Chondrocyte (in vitro differentiated cells): ENCODE measurements at regions not wholly inside any gene's neighbourhood (a gene's known extent, or its start where the extent isn't known, plus 50 kb on each side); places are given as distances from the start of the nearest gene placed in this dataset.
A peak's percentile ranks its signal among the peaks of the same experiment; 100 is the strongest.
"Not testable (repeated sequence)": the region's sequence is repeated elsewhere in the genome, so short reads cannot be mapped to it uniquely, and the experiment has no call there.

Source experiments
- DNase-seq: peaks from one replicate; pipeline ENCODE4 v3.0.0; 2021; ENCODE audit warnings: mixed read lengths, low spot score
- H3K27ac Mint-ChIP-seq: one replicate; pipeline ENCODE4 v1.8.0; 2021; ENCODE audit warnings: mild to moderate bottlenecking, moderate library complexity, mixed read lengths; ENCODE audit not compliant: unreplicated experiment
- H3K27me3 Mint-ChIP-seq: 2 replicates; pipeline ENCODE4 v1.8.0; 2021; ENCODE audit warnings: low read depth, mixed read lengths
- H3K36me3 Mint-ChIP-seq: 2 replicates; pipeline ENCODE4 v1.8.0; 2021; ENCODE audit warnings: low read depth, mixed read lengths
- H3K4me1 Mint-ChIP-seq: 2 replicates; pipeline ENCODE4 v1.8.0; 2021; ENCODE audit warnings: low read depth, mild to moderate bottlenecking, mixed read lengths
- H3K4me3 Mint-ChIP-seq: one replicate; pipeline ENCODE4 v1.8.0; 2021; ENCODE audit warnings: mild to moderate bottlenecking, moderate library complexity, mixed read lengths; ENCODE audit not compliant: unreplicated experiment
- H3K9me3 Mint-ChIP-seq: 2 replicates; pipeline ENCODE4 v1.8.0; 2021; ENCODE audit warnings: low read depth, mixed read lengths
- TF ChIP-seq, protein P1 (sequence below): fragments of 200-600 bp; sonication (generic); IDR thresholded peaks from 2 replicates; pipeline ENCODE4 v1.5.0; 2021; ENCODE audit warnings: antibody characterized with exemption, mild to moderate bottlenecking, moderate library complexity

GRCh38 chr6:170146640-170147039 is 144.2 kb downstream of the DLL1 start:
- DNase-seq: peak; percentile 85

DNA sequence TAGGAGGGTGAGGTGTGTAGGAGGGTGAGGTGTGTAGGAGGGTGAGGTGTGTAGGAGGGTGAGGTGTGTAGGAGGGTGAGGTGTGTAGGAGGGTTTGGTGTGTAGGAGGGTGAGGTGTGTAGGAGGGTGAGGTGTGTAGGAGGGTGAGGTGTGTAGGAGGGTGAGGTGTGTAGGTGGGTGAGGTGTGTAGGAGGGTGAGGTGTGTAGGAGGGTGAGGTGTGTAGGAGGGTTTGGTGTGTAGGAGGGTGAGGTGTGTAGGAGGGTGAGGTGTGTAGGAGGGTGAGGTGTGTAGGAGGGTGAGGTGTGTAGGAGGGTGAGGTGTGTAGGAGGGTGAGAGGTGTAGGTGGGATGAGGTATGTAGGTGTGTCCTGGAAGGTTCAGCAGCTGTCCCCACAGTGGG is 144.7 kb downstream of the DLL1 start:
- H3K36me3 Mint-ChIP-seq, H3K27ac Mint-ChIP-seq, H3K4me1 Mint-ChIP-seq, H3K4me3 Mint-ChIP-seq, H3K9me3 Mint-ChIP-seq: not testable (repeated sequence)
- H3K27me3 Mint-ChIP-seq: peaks cover 61% of the 10 kb centered on the region
- peak; percentile 41 for DNase-seq

More at GRCh38 chr6:170146640-170147039, 144.2 kb downstream of the DLL1 start:
- TF ChIP-seq, protein P1, sequence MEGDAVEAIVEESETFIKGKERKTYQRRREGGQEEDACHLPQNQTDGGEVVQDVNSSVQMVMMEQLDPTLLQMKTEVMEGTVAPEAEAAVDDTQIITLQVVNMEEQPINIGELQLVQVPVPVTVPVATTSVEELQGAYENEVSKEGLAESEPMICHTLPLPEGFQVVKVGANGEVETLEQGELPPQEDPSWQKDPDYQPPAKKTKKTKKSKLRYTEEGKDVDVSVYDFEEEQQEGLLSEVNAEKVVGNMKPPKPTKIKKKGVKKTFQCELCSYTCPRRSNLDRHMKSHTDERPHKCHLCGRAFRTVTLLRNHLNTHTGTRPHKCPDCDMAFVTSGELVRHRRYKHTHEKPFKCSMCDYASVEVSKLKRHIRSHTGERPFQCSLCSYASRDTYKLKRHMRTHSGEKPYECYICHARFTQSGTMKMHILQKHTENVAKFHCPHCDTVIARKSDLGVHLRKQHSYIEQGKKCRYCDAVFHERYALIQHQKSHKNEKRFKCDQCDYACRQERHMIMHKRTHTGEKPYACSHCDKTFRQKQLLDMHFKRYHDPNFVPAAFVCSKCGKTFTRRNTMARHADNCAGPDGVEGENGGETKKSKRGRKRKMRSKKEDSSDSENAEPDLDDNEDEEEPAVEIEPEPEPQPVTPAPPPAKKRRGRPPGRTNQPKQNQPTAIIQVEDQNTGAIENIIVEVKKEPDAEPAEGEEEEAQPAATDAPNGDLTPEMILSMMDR: no peak
- Mint-ChIP-seq H3K4me1 (no peaks in the 10 kb centered on the region), H3K36me3 (peaks cover 4% of the 10 kb centered on the region), H3K9me3 (peaks cover 9% of the 10 kb centered on the region), H3K27ac (no peak overlapping the region), H3K4me3 (no peak overlapping the region), H3K27me3 (peaks cover 64% of the 10 kb centered on the region)

- not testable (repeated sequence) for H3K9me3 Mint-ChIP-seq, H3K4me1 Mint-ChIP-seq, H3K4me3 Mint-ChIP-seq, H3K36me3 Mint-ChIP-seq, H3K27ac Mint-ChIP-seq
- DNase-seq: peak; percentile 46
- H3K27me3 Mint-ChIP-seq: peaks cover 60% of the 10 kb centered on the region
Observed at GRCh38 chr6:170145716-170146115, 145.2 kb downstream of the DLL1 start.

GRCh38 chr6:170145272-170145592 is 145.6 kb downstream of the DLL1 start:
- Mint-ChIP-seq H3K9me3 (peaks cover 9% of the 10 kb centered on the region), H3K36me3 (peaks cover 4% of the 10 kb centered on the region), H3K4me1 (no peaks in the 10 kb centered on the region), H3K27me3 (peaks cover 55% of the 10 kb centered on the region), H3K27ac (no peak overlapping the region), H3K4me3 (no peak overlapping the region)
- TF ChIP-seq, protein P1: no peak
- DNase-seq: no peak

GRCh38 chr6:170144571-170145271 is 146.2 kb downstream of the DLL1 start:
- Mint-ChIP-seq H3K36me3 (peaks cover 4% of the 10 kb centered on the region), H3K27ac (no peak overlapping the region), H3K4me1 (no peaks in the 10 kb centered on the region), H3K9me3 (peaks cover 9% of the 10 kb centered on the region), H3K4me3 (no peak overlapping the region), H3K27me3 (peaks cover 50% of the 10 kb centered on the region)
- no peak for DNase-seq
- TF ChIP-seq, protein P1: no peak

GRCh38 chr6:170143401-170144150 is 147.3 kb downstream of the DLL1 start:
- Mint-ChIP-seq H3K4me3 (no peak overlapping the region), H3K4me1 (no peaks in the 10 kb centered on the region), H3K27me3 (peaks cover 40% of the 10 kb centered on the region), H3K9me3 (peaks cover 17% of the 10 kb centered on the region), H3K36me3 (peaks cover 4% of the 10 kb centered on the region), H3K27ac (no peak overlapping the region)
- DNase-seq: no peak
- TF ChIP-seq, protein P1: no peak
